ENCODE measurements at regions not wholly inside any gene's neighbourhood (a gene's known extent, or its start where the extent isn't known, plus 50 kb on each side); places are given as distances from the start of the nearest gene placed in this dataset.
A peak's percentile ranks its signal among the peaks of the same experiment; 100 is the strongest.
"Not testable (repeated sequence)": the region's sequence is repeated elsewhere in the genome, so short reads cannot be mapped to it uniquely, and the experiment has no call there.

GRCh38 chr14:56422703-56423213, 156.8 kb upstream of the TMEM260 start:
- peak; percentile 98 for DNase-seq

DNA sequence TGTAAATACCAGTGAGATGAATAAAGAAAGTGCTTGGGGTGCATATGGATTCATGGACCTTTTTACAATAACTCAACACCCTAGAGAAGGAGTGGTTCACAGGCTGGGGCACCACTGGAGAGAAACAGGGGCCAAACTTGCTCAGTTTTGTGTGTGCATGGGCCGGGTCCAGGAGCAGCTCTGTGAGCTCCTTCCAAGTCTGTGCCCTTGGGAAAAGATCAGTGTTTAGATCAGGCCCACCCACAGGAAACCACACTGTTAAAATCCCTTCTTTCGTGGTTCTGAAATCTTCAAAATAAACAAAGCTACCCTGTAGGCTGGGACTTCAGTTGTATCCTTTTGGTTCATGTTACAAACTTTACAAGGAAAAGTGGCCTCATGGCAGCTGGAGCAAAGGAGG, 156.1 kb upstream of the TMEM260 start:
- DNase-seq, result no peak

DNA sequence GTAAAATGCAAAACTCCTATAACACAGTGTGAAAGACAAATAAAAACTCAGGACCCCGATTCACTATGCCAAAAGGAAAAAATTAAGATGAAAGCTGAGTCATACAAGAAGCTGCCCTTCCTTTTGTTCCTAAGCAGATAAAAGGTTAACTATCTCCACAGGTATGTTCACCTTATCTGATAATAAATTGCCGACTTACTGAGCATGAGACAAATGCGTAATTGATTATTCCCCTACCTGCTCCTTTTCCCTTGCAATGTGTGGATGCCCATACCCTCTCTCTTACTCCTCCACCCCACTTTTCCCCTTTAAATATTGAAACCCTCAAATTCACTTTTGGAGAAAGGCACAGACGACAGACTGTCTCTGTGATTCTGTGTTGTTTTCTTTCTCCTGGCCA, 148.6 kb upstream of the TMEM260 start:
- no peak for DNase-seq

DNA sequence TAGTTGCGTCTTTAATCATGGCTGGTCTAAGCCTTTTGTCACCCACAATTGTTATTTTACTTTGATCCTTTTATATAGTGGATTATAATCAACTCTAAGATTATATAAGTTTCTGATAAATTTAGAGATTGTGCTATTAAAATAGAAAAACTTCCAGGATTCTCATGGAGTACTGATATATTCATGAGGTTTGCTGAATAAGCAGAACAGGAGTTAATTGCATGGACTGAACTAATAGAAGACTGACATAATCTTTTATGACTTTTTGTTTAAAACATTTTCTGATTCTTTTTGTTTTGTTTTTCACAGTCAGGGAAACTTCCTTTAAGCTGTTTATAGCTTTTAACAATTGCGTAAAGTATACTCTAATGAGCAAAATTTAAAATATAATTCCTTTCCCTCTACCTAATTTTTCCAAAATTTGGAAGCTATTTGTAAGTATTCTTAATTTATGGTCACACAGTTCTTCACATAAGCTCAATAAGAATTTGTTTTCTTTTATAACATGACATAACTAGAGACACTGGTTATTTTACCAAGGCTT, 129.9 kb upstream of the TMEM260 start:
- DNase-seq, result no peak

DNA sequence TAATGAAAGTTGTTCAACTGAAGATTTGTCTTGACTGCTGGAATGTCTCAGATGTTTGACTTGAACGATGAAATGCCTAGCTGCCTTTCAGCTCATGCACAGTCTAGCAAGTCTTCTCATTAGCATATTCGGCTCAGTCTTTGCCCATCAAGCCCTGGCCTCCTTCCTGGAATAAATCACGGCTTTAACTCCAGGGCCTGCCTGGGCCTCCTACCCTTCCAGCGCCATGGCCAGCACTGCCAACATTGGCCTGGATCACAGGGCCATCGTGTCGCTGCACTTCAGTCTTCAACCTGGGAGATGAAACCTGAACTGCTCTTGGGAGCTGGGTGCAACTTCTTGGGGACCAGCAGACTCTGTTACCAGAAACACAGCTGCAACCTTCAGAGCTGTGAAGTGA, 126.7 kb upstream of the TMEM260 start:
- DNase-seq, result no peak

GRCh38 chr14:56454680-56455079, 124.9 kb upstream of the TMEM260 start:
- not testable (repeated sequence) for DNase-seq

DNA sequence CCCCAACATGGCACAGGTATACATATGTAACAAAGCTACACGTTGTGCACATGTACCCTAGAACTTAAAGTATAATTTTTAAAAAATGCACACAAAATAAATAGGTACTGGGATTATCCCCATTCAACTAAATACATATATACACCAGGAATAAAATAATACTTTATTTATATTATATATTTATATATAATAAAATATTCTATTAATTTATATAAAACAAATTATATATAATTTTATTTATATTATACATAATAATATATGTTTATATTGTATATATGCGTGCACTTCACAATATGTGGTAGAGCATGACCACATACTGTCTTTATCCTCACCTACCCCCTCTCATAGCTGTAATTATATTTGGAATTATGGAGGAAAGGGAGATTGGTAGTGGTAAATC, 119.1 kb upstream of the TMEM260 start:
- DNase-seq, result no peak

- DNase-seq, result no peak
Observed at GRCh38 chr14:56461276-56462275, 118.0 kb upstream of the TMEM260 start.

GRCh38 chr14:56463271-56463890, 116.2 kb upstream of the TMEM260 start:
- no peak for DNase-seq

DNA sequence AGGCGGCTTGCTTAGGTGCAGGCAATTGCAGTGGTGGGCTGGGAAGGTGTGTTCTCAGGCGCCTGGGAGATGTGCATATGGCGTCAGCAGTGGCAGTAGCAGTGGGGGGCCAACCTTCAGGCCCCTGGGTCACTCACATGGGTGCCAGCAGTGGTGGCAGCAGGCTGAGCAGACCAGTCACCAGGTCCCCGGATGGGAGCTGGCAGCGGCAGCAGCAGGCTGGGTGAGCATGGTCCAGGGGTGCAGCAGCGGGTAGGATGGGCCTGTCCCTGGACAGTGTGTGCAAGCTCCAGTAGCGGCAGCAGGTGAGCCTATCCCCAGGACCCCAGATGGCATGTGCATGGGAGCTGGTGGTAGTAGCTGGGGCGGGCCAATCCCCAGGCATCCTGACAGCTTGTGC, 108.5 kb upstream of the TMEM260 start:
- DNase-seq, result no peak

DNA sequence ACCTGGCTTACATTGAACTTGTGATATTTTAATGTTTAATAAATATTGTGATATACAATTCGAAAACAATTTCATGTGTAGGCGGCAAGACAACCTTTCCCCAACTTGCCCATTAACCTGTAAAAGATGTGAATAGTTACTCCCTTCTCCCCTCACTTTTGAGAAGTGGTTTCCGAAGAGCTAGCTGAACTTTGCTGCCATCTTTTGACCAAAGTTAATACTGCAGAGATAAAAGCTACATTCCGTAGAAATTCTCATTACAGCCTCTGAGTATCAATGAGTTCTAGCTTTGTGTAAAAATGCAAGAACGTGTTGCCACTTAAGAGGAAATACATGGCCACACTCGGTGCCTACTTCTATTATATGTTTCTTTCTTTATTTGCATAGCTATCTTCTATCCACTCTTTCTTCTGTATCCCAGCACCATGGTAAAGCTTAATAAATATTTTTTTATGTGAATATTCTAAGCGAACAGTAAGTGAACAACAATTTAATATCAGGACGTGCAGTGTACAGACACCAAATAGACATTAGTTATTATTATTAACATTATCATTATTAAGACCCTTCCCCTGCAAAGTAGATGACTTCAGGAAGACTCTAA, 105.1 kb upstream of the TMEM260 start:
- DNase-seq, result peak; percentile 63

DNA sequence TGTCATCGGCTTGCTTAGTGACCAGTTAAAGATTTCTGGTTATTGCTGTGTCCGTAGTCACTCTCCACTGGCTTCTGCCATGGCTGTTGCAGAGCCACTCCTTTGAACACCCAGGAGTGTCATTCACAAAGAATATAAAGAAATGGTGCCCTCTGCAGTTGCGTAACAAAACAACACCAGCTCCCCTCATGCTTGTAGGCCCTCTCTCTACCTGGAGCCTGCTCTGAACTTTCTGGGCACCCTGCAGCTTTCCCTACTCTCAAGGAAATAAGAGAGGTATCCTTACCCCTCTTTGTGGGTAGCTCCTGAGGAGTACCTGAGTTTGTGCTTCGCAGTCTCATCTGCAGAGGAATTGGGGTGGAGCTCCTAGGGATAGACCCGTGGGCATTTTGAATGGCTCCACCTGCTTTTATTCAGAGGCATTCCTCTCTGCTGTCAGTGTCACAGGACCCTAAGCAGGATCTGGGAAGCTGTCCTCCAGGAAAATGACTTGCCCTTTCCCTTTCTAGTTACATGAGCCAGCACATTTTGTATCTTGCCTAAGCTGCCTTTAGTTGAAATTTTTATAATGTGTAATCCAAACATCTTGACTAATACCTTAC, 97.2 kb upstream of the TMEM260 start:
- DNase-seq, result peak; percentile 38

DNA sequence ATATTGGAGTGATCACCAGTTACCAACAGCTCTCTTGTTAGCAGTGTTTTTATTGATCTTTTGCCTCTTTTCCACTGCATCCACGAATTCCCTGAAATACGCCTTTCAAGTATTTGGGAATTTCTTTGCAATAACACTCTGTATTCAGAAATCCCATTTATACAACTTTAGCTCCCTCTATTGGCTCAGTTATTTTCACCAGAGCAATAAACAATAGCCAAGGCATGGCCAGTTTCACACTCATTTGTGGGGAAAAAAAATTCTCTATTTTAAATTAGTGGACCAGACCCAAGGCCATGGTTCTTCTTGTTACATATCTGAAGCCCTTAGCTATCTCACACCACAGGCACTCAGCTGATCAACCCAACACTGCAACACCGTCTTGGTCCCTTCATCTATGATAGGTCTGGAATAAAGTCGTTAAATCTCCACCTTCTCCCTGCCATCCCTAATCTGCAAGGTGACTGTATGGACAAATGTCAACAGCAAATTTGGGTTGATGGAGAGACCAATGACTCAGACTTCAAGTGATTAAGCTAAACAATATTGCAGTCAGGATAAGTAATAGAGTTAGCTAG, 92.4 kb upstream of the TMEM260 start:
- DNase-seq, result peak; percentile 38

DNA sequence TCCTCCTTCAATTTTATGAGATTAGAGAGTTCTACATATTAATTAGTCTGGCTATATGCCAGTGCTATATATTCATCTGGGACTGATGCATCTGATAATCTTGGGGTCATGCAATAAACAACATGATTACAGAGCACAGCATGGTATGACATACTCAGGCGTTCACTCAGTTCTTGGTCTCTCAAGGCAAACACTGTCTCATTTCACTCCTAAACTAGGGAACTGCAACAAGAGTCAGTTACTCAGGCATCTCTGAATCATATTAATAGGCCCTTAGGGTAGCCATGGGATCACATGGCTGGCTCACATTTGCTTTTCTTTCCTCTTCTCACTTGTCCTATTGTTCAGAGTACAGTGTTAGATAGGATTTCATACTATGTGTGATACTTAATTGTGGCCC, 91.8 kb upstream of the TMEM260 start:
- DNase-seq, result no peak

- no peak for DNase-seq
Observed at GRCh38 chr14:56488306-56488705, 91.3 kb upstream of the TMEM260 start.

- peak; percentile 60 for DNase-seq
Observed at GRCh38 chr14:56490379-56490778, 89.2 kb upstream of the TMEM260 start.

GRCh38 chr14:56491299-56492285, 88.0 kb upstream of the TMEM260 start:
- peak; percentile 76 for DNase-seq

GRCh38 chr14:56494167-56494566, 85.4 kb upstream of the TMEM260 start:
- DNase-seq, result no peak

- DNase-seq, result no peak
Observed at GRCh38 chr14:56498112-56498511, 81.5 kb upstream of the TMEM260 start.

DNA sequence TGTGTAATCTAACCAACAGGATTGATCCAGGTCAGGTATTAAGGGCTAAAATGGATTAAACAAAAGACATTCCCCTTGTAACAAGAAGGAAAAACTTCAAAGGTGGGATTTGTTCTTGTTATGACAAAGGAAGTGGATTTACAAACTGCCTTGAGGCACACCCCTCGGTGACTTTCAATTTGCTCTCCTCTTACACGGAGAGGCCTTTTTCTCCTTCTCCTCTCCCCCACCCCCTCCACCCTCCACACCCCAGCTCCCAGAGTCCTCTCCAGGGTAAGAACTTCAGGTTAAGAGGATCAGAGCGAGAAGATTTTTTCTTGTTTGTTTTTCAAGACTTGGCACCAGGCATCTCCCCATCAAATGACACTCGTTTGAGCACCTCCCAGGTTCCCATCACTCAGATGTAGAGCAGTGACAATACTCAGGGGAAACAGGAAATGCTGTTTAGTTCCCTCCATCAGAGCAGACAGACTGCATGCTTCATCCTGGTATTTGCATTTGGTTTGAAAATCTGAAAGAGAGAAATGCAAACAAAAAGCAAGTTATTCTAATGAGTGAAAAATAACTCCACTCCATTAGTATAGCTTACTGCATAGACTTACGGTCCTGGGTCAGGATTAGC, 77.6 kb upstream of the TMEM260 start:
- DNase-seq, result peak; percentile 27

- no peak for DNase-seq
Observed at GRCh38 chr14:56505361-56505760, 74.2 kb upstream of the TMEM260 start.

All from NCI-H1105 treated with DMSO at 0.1 percent for 48 hours (cell line).